GM19467 (cell line): ENCODE measurements at regions not wholly inside any gene's neighbourhood (a gene's known extent, or its start where the extent isn't known, plus 50 kb on each side); places are given as distances from the start of the nearest gene placed in this dataset.
"Not testable (repeated sequence)": the region's sequence is repeated elsewhere in the genome, so short reads cannot be mapped to it uniquely, and the experiment has no call there.

Experiments
- ATAC-seq: cut with Tn5 transposase; IDR thresholded peaks from one replicate; pipeline ENCODE4 v1.9.1; 2021; ENCODE audit warnings: mild to moderate bottlenecking, moderate library complexity; ENCODE audit not compliant: unreplicated experiment

GRCh38 chrX:122140219-122140618 lies 1043.9 kb upstream of the GRIA3 start:
- not testable (repeated sequence) for ATAC-seq

GRCh38 chrX:122154019-122154418 lies 1030.1 kb upstream of the GRIA3 start:
- ATAC-seq, result no peak

GRCh38 chrX:122168241-122168640 lies 1015.8 kb upstream of the GRIA3 start:
- ATAC-seq, result no peak

GRCh38 chrX:122184791-122185190 lies 999.3 kb upstream of the GRIA3 start:
- ATAC-seq, result no peak

GRCh38 chrX:122187069-122187713 lies 996.9 kb upstream of the GRIA3 start:
- ATAC-seq, result no peak

GRCh38 chrX:122188751-122189150 lies 995.3 kb upstream of the GRIA3 start:
- no peak for ATAC-seq

- ATAC-seq, result no peak
Measured at GRCh38 chrX:122196343-122196742, 987.7 kb upstream of the GRIA3 start.

GRCh38 chrX:122203399-122203798 lies 980.7 kb upstream of the GRIA3 start:
- no peak for ATAC-seq

- ATAC-seq, result no peak
Measured at GRCh38 chrX:122218666-122219065, 965.4 kb upstream of the GRIA3 start.

GRCh38 chrX:122219226-122219625 lies 964.9 kb upstream of the GRIA3 start:
- no peak for ATAC-seq

- ATAC-seq, result no peak
Measured at GRCh38 chrX:122219735-122220134, 964.3 kb upstream of the GRIA3 start.

GRCh38 chrX:122220644-122221373 lies 963.3 kb upstream of the GRIA3 start:
- no peak for ATAC-seq

GRCh38 chrX:122221810-122222209 lies 962.3 kb upstream of the GRIA3 start:
- not testable (repeated sequence) for ATAC-seq

GRCh38 chrX:122224137-122224536 lies 959.9 kb upstream of the GRIA3 start:
- ATAC-seq, result not testable (repeated sequence)

GRCh38 chrX:122238801-122239200 lies 945.3 kb upstream of the GRIA3 start:
- ATAC-seq, result no peak

- no peak for ATAC-seq
Measured at GRCh38 chrX:122241959-122242358, 942.1 kb upstream of the GRIA3 start.

GRCh38 chrX:122244080-122244479 lies 940.0 kb upstream of the GRIA3 start:
- no peak for ATAC-seq

GRCh38 chrX:122245175-122245574 lies 938.9 kb upstream of the GRIA3 start:
- no peak for ATAC-seq

- ATAC-seq, result no peak
Measured at GRCh38 chrX:122245943-122246342, 938.1 kb upstream of the GRIA3 start.

GRCh38 chrX:122246937-122247336 lies 937.1 kb upstream of the GRIA3 start:
- no peak for ATAC-seq

GRCh38 chrX:122248681-122249080 lies 935.4 kb upstream of the GRIA3 start:
- ATAC-seq, result no peak

- ATAC-seq, result no peak
Measured at GRCh38 chrX:122252454-122252853, 931.6 kb upstream of the GRIA3 start.

GRCh38 chrX:122268353-122268752 lies 915.7 kb upstream of the GRIA3 start:
- no peak for ATAC-seq
